OCI-LY3 (cell line): ENCODE measurements at regions not wholly inside any gene's neighbourhood (a gene's known extent, or its start where the extent isn't known, plus 50 kb on each side); places are given as distances from the start of the nearest gene placed in this dataset.

ENCODE experiments used
- EZH2phosphoT487 ChIP-seq: fragments of 200-600 bp; shearing (Covaris generic); IDR thresholded peaks from 2 replicates; pipeline ENCODE4 v1.6.1; 2018; ENCODE audit warnings: antibody characterized with exemption, mixed run types, low read depth
- TF ChIP-seq, protein P1 (sequence below): fragments of 200-600, 300-600 bp; sonication (generic); IDR thresholded peaks from 2 replicates; pipeline ENCODE4 v1.5.1; 2014; ENCODE audit warnings: antibody characterized with exemption, low read length, low read depth

- TF ChIP-seq, protein P1, sequence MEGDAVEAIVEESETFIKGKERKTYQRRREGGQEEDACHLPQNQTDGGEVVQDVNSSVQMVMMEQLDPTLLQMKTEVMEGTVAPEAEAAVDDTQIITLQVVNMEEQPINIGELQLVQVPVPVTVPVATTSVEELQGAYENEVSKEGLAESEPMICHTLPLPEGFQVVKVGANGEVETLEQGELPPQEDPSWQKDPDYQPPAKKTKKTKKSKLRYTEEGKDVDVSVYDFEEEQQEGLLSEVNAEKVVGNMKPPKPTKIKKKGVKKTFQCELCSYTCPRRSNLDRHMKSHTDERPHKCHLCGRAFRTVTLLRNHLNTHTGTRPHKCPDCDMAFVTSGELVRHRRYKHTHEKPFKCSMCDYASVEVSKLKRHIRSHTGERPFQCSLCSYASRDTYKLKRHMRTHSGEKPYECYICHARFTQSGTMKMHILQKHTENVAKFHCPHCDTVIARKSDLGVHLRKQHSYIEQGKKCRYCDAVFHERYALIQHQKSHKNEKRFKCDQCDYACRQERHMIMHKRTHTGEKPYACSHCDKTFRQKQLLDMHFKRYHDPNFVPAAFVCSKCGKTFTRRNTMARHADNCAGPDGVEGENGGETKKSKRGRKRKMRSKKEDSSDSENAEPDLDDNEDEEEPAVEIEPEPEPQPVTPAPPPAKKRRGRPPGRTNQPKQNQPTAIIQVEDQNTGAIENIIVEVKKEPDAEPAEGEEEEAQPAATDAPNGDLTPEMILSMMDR = no peak
- TF ChIP-seq EZH2phosphoT487 = no peak
These were observed 544.4 kb downstream of the DIPK2A start for GRCh38 chr3:144516026-144516425.
